ENCODE measurements at regions not wholly inside any gene's neighbourhood (a gene's known extent, or its start where the extent isn't known, plus 50 kb on each side); places are given as distances from the start of the nearest gene placed in this dataset.

GRCh38 chr5:74415695-74416102 is 224.8 kb downstream of the ENC1 start:
- intact Hi-C loops (cut with micrococcal nuclease; ENCODE audit: unreplicated experiment) = no loop called here
- Histone ChIP-seq H3K4me3 (no peak overlapping the region), H3K4me2 (ENCODE audit: control insufficient read depth, insufficient read depth) (no peak overlapping the region), H3K27me3 (replicated peaks in 1 of 2; ENCODE audit: control insufficient read depth in 2 of 2, insufficient read depth in 2 of 2, low read length in 1 of 2) (no peaks in the 10 kb centered on the region), H3K36me3 (ENCODE audit: control insufficient read depth in 2 of 2, insufficient read depth in 2 of 2, low read length in 1 of 2) (no peaks in the 10 kb centered on the region), H3K4me1 (ENCODE audit: control insufficient read depth, insufficient read depth, low read length) (no peaks in the 10 kb centered on the region), H3K9me3 (replicated peaks; ENCODE audit: control insufficient read depth, insufficient read depth, low read length) (no peaks in the 10 kb centered on the region), H3K27ac (ENCODE audit: control insufficient read depth, insufficient read depth) (no peak overlapping the region), H2AFZ (ENCODE audit: control insufficient read depth, low read depth, low read length) (peak overlapping the region; percentile 50), H3K9ac (ENCODE audit: control insufficient read depth, insufficient read depth, low read length) (no peak overlapping the region), H4K20me1 (ENCODE audit: control insufficient read depth, insufficient read depth) (no peaks in the 10 kb centered on the region), H3K79me2 (ENCODE audit: control insufficient read depth, insufficient read depth, low read length) (no peaks in the 10 kb centered on the region)
- 24% methylated on average over 7 of the region's 7 CpGs for WGBS (ENCODE audit: insufficient coverage, insufficient replicate concordance, low lambda C conversion rate, missing lambda C conversion rate)
- POLR2A ChIA-PET = no interaction called here
- no TSS peak for BruUV-seq (replicated peaks)
- SMC1A ChIA-PET (ENCODE audit: uncharacterized antibody, unreplicated experiment) = interaction anchor here (1.0 to 2.0 kb wide), 4 partner anchors 11 to 161 kb away, joined by 3 to 6 read pairs (median 4); no protein-coding TSS in a partner anchor
- ATAC-seq (no peak), FAIRE-seq (no peak), DNase-seq (ENCODE audit: low read depth, low spot score) (no peak)
- CTCF ChIA-PET = no interaction called here
- in situ Hi-C loops (cut with MboI) = no loop called here
- TF ChIP-seq STAT3 (IDR thresholded peaks at IDR 0.05; ENCODE audit: low read depth, low read length) (no peak), MTA2 (IDR thresholded peaks at IDR 0.05; ENCODE audit: low read depth) (no peak), ZSCAN29 (IDR thresholded peaks at IDR 0.05) (no peak)
- RAD21 ChIA-PET (ENCODE audit: unreplicated experiment) = interaction anchor here (0.9 kb wide), 1 partner anchor 104 kb away, joined by 3 read pairs; no protein-coding TSS in a partner anchor

GRCh38 chr5:74414228-74414627 is 226.3 kb downstream of the ENC1 start:
- ChIA-PET CTCF (no interaction called here), POLR2A (no interaction called here), RAD21 (ENCODE audit: unreplicated experiment) (no interaction called here), SMC1A (ENCODE audit: uncharacterized antibody, unreplicated experiment) (interaction anchor here (2.0 kb wide), 1 partner anchor 12 kb away, joined by 5 read pairs; no protein-coding TSS in a partner anchor)
- Histone ChIP-seq H3K27ac (ENCODE audit: control insufficient read depth, insufficient read depth) (no peak overlapping the region), H2AFZ (ENCODE audit: control insufficient read depth, low read depth, low read length) (no peak overlapping the region), H3K27me3 (replicated peaks in 1 of 2; ENCODE audit: control insufficient read depth in 2 of 2, insufficient read depth in 2 of 2, low read length in 1 of 2) (no peaks in the 10 kb centered on the region), H3K36me3 (ENCODE audit: control insufficient read depth in 2 of 2, insufficient read depth in 2 of 2, low read length in 1 of 2) (no peaks in the 10 kb centered on the region), H3K4me2 (ENCODE audit: control insufficient read depth, insufficient read depth) (no peak overlapping the region), H3K9ac (ENCODE audit: control insufficient read depth, insufficient read depth, low read length) (no peak overlapping the region), H3K4me1 (ENCODE audit: control insufficient read depth, insufficient read depth, low read length) (no peaks in the 10 kb centered on the region), H3K9me3 (replicated peaks; ENCODE audit: control insufficient read depth, insufficient read depth, low read length) (no peaks in the 10 kb centered on the region), H3K4me3 (no peak overlapping the region), H3K79me2 (ENCODE audit: control insufficient read depth, insufficient read depth, low read length) (no peaks in the 10 kb centered on the region), H4K20me1 (ENCODE audit: control insufficient read depth, insufficient read depth) (no peaks in the 10 kb centered on the region)
- in situ Hi-C loops (cut with MboI) (no loop called here), intact Hi-C loops (cut with micrococcal nuclease; ENCODE audit: unreplicated experiment) (no loop called here)
- TF ChIP-seq PAX5 (IDR thresholded peaks at IDR 0.05; ENCODE audit: borderline replicate concordance, low read depth, low read length) = no peak
- no peak for TF ChIP-seq RAD21 (IDR thresholded peaks at IDR 0.05; ENCODE audit: insufficient read depth, low read depth, low read length)
- TF ChIP-seq, protein P1, sequence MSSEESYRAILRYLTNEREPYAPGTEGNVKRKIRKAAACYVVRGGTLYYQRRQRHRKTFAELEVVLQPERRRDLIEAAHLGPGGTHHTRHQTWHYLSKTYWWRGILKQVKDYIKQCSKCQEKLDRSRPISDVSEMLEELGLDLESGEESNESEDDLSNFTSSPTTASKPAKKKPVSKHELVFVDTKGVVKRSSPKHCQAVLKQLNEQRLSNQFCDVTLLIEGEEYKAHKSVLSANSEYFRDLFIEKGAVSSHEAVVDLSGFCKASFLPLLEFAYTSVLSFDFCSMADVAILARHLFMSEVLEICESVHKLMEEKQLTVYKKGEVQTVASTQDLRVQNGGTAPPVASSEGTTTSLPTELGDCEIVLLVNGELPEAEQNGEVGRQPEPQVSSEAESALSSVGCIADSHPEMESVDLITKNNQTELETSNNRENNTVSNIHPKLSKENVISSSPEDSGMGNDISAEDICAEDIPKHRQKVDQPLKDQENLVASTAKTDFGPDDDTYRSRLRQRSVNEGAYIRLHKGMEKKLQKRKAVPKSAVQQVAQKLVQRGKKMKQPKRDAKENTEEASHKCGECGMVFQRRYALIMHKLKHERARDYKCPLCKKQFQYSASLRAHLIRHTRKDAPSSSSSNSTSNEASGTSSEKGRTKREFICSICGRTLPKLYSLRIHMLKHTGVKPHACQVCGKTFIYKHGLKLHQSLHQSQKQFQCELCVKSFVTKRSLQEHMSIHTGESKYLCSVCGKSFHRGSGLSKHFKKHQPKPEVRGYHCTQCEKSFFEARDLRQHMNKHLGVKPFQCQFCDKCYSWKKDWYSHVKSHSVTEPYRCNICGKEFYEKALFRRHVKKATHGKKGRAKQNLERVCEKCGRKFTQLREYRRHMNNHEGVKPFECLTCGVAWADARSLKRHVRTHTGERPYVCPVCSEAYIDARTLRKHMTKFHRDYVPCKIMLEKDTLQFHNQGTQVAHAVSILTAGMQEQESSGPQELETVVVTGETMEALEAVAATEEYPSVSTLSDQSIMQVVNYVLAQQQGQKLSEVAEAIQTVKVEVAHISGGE (CRISPR knock-in tag; IDR thresholded peaks at IDR 0.05) = no peak
- TF ChIP-seq LARP7 (IDR thresholded peaks at IDR 0.05) = no peak
- ATAC-seq = no peak
- 30% methylated on average over 2 of the region's 2 CpGs for WGBS (ENCODE audit: insufficient coverage, insufficient replicate concordance, low lambda C conversion rate, missing lambda C conversion rate)
- no peak for DNase-seq (ENCODE audit: low read depth, low spot score)
- no peak for FAIRE-seq
- BruUV-seq (replicated peaks) = no TSS peak
